GDM1 (cell line): ENCODE measurements at regions not wholly inside any gene's neighbourhood (a gene's known extent, or its start where the extent isn't known, plus 50 kb on each side); places are given as distances from the start of the nearest gene placed in this dataset.

Source experiments
- DNase-seq: peaks from one replicate; lab custom pipeline; 2025; lab: John Stamatoyannopoulos, UW

- no peak for DNase-seq
Observed at GRCh38 chrX:104307341-104307740, 52.6 kb upstream of the ESX1 start.

DNA sequence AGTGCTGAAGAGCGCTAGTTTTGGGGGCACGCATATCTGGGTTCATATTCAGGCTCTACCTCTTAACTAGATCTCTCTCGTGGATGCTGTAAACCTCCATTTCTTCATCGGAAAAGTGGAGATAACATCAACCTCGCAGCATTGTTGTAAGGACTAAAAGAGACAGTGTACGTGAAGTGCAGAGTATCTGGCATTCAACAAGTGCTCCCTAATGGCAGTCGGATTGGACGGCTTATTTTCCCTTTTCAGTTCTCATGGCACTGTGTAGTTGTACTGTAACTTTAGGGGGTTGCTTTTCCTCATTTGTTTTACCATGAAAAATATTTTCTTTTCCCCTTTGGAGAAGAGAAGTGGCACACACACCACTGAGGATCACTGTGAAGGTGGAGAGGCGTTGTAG is 51.4 kb upstream of the ESX1 start:
- DNase-seq = no peak
